Ishikawa (cell line): ENCODE measurements at regions not wholly inside any gene's neighbourhood (a gene's known extent, or its start where the extent isn't known, plus 50 kb on each side); places are given as distances from the start of the nearest gene placed in this dataset.

Source experiments
- EP300 ChIP-seq: IDR thresholded peaks from 2 replicates; pipeline ENCODE4 v1.6.1; 2012; ENCODE audit warnings: borderline replicate concordance
- RAD21 ChIP-seq: IDR thresholded peaks from 2 replicates; pipeline ENCODE4 v1.6.1; 2012; ENCODE audit warnings: low read depth
- TAF1 ChIP-seq: IDR thresholded peaks from 2 replicates; pipeline ENCODE4 v1.6.1; 2012; ENCODE audit warnings: low read depth, mild to moderate bottlenecking
- TCF12 ChIP-seq: IDR thresholded peaks from 2 replicates; pipeline ENCODE4 v1.6.1; 2012; ENCODE audit warnings: low read depth
- TEAD4 ChIP-seq: IDR thresholded peaks from 2 replicates; pipeline ENCODE4 v1.6.1; 2012
- YY1 ChIP-seq: IDR thresholded peaks from 2 replicates; pipeline ENCODE4 v1.6.1; 2012; ENCODE audit warnings: low read depth
- TF ChIP-seq, protein P1 (sequence below): IDR thresholded peaks from 2 replicates; pipeline ENCODE4 v1.6.1; 2012; ENCODE audit warnings: low read depth, mild to moderate bottlenecking
- TF ChIP-seq, protein P2 (sequence below): IDR thresholded peaks from 2 replicates; pipeline ENCODE4 v1.6.1; 2012

DNA sequence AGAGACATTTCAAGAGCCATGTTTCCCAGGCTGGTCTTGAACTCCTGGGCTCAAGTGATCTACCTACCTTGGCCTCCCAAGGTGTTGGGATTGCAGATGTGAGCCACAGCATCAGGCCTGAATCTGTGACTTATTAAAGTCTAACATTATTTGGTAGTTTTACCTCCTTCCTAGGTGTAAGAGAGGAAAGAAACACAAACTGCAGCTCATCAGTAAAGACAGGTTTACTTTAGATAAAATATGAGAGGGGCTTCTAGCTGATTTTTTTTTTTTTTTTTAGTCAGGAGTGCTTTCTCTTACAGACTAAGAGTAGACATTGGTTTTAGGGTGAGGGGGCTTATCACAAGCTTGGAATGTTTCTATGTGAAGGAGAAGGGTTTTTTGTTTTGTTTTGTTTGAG, 63.9 kb upstream of the RNU6-1 start:
- TF ChIP-seq TCF12 (no peak), TEAD4 (no peak), RAD21 (no peak), TAF1 (no peak), EP300 (no peak), YY1 (no peak)
- TF ChIP-seq, protein P1, sequence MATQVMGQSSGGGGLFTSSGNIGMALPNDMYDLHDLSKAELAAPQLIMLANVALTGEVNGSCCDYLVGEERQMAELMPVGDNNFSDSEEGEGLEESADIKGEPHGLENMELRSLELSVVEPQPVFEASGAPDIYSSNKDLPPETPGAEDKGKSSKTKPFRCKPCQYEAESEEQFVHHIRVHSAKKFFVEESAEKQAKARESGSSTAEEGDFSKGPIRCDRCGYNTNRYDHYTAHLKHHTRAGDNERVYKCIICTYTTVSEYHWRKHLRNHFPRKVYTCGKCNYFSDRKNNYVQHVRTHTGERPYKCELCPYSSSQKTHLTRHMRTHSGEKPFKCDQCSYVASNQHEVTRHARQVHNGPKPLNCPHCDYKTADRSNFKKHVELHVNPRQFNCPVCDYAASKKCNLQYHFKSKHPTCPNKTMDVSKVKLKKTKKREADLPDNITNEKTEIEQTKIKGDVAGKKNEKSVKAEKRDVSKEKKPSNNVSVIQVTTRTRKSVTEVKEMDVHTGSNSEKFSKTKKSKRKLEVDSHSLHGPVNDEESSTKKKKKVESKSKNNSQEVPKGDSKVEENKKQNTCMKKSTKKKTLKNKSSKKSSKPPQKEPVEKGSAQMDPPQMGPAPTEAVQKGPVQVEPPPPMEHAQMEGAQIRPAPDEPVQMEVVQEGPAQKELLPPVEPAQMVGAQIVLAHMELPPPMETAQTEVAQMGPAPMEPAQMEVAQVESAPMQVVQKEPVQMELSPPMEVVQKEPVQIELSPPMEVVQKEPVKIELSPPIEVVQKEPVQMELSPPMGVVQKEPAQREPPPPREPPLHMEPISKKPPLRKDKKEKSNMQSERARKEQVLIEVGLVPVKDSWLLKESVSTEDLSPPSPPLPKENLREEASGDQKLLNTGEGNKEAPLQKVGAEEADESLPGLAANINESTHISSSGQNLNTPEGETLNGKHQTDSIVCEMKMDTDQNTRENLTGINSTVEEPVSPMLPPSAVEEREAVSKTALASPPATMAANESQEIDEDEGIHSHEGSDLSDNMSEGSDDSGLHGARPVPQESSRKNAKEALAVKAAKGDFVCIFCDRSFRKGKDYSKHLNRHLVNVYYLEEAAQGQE = no peak
- TF ChIP-seq, protein P2, sequence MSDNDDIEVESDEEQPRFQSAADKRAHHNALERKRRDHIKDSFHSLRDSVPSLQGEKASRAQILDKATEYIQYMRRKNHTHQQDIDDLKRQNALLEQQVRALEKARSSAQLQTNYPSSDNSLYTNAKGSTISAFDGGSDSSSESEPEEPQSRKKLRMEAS = no peak
